Adipocyte (in vitro differentiated cells): ENCODE measurements at regions not wholly inside any gene's neighbourhood (a gene's known extent, or its start where the extent isn't known, plus 50 kb on each side); places are given as distances from the start of the nearest gene placed in this dataset.

Source experiments
- DNase-seq: peaks from one replicate; pipeline ENCODE4 v3.0.0-alpha.2; 2015; ENCODE audit warnings: low read depth
- H3K27me3 ChIP-seq: replicated peaks from 2 replicates; pipeline ENCODE4 v1.7.0; 2013; ENCODE audit warnings: mild to moderate bottlenecking, low read length, moderate library complexity; ENCODE audit not compliant: control insufficient read depth, insufficient read depth
- H3K36me3 ChIP-seq: 2 replicates; pipeline ENCODE4 v1.7.0; 2013; ENCODE audit warnings: low read length, mild to moderate bottlenecking, moderate library complexity; ENCODE audit not compliant: control insufficient read depth, insufficient read depth, severe bottlenecking
- H3K4me1 ChIP-seq: 2 replicates; pipeline ENCODE4 v1.7.0; 2013; ENCODE audit warnings: mild to moderate bottlenecking, low read length, moderate library complexity; ENCODE audit not compliant: control insufficient read depth, insufficient read depth
- H3K4me3 ChIP-seq: 2 replicates; pipeline ENCODE4 v1.7.0; 2013; ENCODE audit warnings: mild to moderate bottlenecking, low read length, moderate library complexity
- H3K9ac ChIP-seq: 2 replicates; pipeline ENCODE4 v1.7.0; 2013; ENCODE audit warnings: mild to moderate bottlenecking, low read length, moderate library complexity
- H3K9me3 ChIP-seq: 2 replicates; pipeline ENCODE4 v1.7.0; 2013; ENCODE audit warnings: mild to moderate bottlenecking, low read length, moderate library complexity; ENCODE audit not compliant: control insufficient read depth

DNA sequence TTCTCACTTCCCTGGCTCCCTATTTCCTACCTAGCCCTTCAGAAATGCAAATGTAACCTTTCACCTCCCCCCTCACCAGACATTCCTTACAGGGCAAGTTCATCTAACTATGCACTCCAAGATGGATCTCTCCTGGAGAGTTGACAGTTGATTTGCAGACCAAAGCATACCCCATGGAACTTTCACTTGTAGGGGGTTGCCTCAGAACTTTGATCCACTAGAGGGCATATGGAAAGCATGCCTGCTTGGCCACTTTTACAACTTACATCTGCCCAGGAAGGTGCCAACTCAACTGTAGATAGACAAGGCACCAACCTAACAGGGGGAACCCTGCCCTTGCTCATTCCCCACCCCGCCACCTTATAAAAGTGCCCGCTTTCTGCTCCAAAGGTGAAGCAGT, 187.8 kb downstream of the NXNL2 start:
- no peaks in the 10 kb centered on the region for H3K36me3 ChIP-seq
- H3K4me1 ChIP-seq: no peaks in the 10 kb centered on the region
- no peaks in the 10 kb centered on the region for H3K27me3 ChIP-seq
- H3K4me3 ChIP-seq: no peak overlapping the region
- no peaks in the 10 kb centered on the region for H3K9me3 ChIP-seq
- H3K9ac ChIP-seq: no peak overlapping the region
- DNase-seq: peak; percentile 22

DNA sequence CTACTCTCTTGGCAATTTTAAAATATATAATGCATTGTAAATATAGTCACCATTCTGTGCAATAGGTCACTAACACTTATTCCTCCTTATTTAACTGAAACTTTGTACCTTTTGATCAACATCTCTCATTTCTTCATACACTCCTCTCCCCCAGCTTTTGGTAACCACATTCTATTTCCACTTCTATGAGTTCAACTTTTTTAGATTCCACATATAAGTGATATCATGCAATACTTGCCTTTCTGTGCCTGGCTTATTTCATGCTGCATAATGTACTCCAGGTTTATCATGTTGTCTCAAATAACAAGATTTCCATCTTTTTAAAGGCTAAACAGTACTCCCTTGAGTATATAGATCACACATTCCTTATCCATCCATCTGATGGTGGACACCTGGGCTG, 188.8 kb downstream of the NXNL2 start:
- Histone ChIP-seq H3K36me3 (no peaks in the 10 kb centered on the region), H3K4me1 (no peaks in the 10 kb centered on the region), H3K9me3 (no peaks in the 10 kb centered on the region), H3K9ac (no peak overlapping the region), H3K4me3 (no peak overlapping the region), H3K27me3 (no peaks in the 10 kb centered on the region)
- DNase-seq: peak; percentile 55

DNA sequence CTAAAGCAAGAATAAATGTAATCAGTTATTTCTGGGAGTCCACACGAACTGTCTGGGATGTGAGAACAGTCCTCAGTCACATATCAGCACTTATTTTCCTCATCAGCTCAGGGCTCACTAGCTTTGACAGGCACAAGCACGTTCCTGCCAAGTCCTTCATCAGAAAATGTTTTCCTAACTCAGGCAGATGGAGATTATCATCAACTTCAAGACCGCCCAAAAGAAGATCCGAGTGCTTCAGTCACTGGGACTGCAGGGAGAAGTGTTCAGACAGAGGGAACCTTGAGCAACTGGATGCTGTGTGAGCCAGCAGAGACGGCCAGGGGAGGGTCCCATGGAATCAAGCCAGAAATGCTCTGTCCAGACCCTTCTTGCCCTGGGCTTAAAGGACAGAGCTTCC, 189.4 kb downstream of the NXNL2 start:
- Histone ChIP-seq H3K4me3 (no peak overlapping the region), H3K9ac (no peak overlapping the region), H3K27me3 (no peaks in the 10 kb centered on the region), H3K9me3 (no peaks in the 10 kb centered on the region), H3K36me3 (no peaks in the 10 kb centered on the region), H3K4me1 (no peaks in the 10 kb centered on the region)
- DNase-seq: peak; percentile 39

DNA sequence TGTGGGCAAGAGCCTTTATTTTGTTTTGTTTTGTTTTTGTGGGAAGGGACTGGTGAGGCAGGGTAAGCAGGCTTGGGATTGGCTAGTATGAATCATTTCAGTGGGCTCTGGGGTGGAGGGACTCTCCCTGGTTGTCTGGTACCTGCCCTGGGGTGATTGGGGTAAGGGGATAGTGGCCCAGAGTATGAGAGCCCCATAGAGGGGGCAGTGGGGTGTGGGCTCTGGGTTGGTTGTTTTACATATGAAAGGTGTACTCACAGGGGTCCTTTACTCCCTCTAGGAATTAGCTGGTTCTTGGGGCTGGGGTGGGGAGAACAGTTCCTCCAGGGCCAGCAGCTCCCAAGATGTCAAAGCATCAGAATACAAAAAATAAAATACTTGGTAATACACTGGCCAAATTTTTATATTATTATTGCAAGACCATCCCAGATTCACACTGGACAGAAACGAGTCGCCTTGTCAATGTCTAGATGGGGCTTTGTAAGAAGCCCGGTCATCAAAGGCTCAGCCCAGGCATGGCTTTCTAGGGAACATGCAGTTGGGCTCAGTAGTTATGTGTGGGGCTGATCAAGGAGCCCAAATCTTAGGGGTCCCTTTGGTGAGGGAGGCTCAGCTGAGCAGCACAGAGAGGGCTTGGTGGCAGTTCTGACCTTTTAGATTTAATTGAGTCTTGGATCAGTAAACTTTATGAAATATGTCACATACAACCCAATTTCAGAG, 190.5 kb downstream of the NXNL2 start:
- Histone ChIP-seq H3K9ac (no peak overlapping the region), H3K4me1 (no peaks in the 10 kb centered on the region), H3K36me3 (no peaks in the 10 kb centered on the region), H3K27me3 (no peaks in the 10 kb centered on the region), H3K9me3 (no peaks in the 10 kb centered on the region), H3K4me3 (no peak overlapping the region)
- no peak for DNase-seq

DNA sequence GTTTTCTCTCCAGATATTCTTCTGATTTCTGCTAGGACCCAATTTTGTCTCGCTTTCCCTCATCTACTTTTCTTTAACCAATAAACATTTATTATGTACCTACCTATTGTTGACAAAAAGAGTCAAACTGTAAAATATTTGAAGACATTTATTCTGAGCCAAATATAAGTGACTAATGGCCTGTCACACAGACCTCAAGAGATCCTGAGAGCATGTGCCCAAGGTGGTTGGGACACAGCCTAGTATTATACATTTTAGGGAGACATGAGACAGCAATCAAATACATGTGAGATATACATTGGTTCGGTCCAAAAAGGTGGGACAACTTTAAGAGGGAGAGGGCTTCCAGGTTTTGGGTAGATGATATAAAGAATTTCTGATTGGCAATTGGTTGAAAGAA, 191.8 kb downstream of the NXNL2 start:
- H3K27me3 ChIP-seq: no peaks in the 10 kb centered on the region
- H3K9me3 ChIP-seq: no peaks in the 10 kb centered on the region
- H3K36me3 ChIP-seq: no peaks in the 10 kb centered on the region
- peaks cover 6% of the 10 kb centered on the region for H3K4me1 ChIP-seq
- H3K4me3 ChIP-seq: no peak overlapping the region
- DNase-seq: no peak
- no peak overlapping the region for H3K9ac ChIP-seq

DNA sequence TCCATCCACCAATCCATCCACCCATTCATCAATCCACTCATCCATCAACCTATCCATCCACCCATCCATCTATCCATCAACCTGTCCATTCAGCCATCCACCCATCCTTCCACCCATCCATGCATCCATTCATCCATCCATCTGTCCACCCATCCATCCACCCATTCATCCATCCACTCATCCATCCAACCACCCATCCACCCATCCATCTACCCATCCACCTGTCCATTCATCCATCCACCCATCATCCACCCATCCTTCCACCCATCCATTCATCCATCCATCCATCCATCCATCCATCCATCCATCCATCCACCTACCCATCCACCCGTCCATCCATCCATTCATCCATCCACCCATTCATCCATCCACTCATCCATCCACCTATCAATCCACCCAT, 195.8 kb downstream of the NXNL2 start:
- Histone ChIP-seq H3K4me1 (peaks cover 35% of the 10 kb centered on the region), H3K4me3 (no peak overlapping the region), H3K9ac (no peak overlapping the region), H3K36me3 (no peaks in the 10 kb centered on the region), H3K9me3 (no peaks in the 10 kb centered on the region), H3K27me3 (no peaks in the 10 kb centered on the region)
- no peak for DNase-seq

DNA sequence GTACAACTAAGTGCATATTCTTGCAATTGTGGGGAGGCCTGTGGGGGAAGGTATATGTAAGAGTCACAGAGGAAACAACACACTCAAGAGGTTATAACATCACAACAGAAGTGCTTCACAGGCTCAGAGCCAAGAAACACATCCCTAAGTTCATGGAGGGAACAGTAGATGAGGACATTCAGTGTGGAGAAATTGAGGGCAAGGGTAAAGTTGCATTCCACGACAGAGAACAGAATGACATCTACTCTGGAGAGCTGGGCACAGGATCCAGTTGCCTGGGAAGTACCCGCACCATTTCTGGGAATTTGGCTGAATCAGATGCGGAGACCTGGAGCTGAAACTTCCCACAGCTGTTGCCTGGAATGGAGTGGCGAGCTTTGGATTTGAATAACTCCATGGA, 197.2 kb downstream of the NXNL2 start:
- no peaks in the 10 kb centered on the region for H3K27me3 ChIP-seq
- peak overlapping the region; percentile 8 for H3K9ac ChIP-seq
- no peaks in the 10 kb centered on the region for H3K9me3 ChIP-seq
- peaks cover 35% of the 10 kb centered on the region for H3K4me1 ChIP-seq
- no peak overlapping the region for H3K4me3 ChIP-seq
- no peaks in the 10 kb centered on the region for H3K36me3 ChIP-seq
- peak; percentile 92 for DNase-seq

DNA sequence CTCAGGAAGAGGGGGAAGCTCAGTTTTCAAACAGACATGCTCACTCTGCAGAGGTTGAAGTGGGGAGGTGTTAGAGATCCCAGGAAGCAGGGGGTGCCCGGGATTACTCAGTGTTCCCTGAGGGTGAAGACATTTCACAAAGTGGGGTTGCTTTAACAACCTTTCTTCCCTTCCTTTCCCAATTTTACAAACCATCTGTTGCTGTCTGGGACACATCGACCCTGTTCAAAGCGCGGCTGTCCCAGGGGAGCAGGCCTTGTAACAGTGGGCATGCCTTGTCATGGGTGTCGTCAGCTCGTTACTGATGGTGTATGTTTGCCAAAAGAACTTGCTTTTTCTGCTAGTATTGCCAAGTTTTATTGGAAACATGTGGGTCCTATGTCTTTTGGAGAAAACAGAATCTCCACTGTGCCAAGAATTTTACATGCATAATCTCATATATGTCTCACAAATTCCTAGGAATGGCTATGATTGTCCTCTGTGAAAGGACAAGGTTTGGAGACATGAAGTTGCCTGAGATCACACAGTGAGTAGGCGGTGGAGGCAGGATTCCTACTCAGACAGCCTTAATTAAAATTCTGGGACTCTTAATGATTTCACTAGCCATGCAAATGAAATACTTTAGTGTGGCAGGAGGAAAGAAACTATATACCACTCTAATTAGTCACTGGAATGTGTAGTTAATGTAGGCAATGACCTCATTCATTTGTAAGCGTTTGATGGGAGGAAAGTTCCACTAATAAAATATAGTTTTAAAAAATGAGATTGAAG, 198.9 kb downstream of the NXNL2 start:
- H3K9ac ChIP-seq: peak overlapping the region; percentile 48
- no peaks in the 10 kb centered on the region for H3K36me3 ChIP-seq
- peaks cover 36% of the 10 kb centered on the region for H3K4me1 ChIP-seq
- peak; percentile 90 for DNase-seq
- H3K27me3 ChIP-seq: no peaks in the 10 kb centered on the region
- H3K9me3 ChIP-seq: no peaks in the 10 kb centered on the region
- H3K4me3 ChIP-seq: peak overlapping the region; percentile 48

DNA sequence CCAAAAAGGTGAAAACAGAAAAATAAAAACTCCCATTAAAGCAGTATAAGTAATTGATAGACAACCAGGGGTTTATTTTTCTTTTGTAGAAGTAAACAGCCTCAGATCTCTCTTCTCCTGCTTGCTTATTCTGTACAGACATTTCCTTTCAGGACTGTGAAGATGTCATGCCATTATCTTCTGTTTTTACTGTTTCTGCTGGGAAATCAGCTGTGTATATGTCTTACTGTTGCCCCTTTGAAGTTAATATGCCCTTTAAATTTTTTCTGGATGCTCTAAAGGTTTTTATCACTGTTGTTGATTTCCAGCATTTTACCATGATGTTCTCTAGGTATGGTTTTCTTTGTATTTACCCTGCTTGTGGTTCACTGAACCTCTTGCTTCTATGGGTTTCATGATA, 199.5 kb downstream of the NXNL2 start:
- no peak for DNase-seq
- Histone ChIP-seq H3K9ac (peak overlapping the region; percentile 48), H3K27me3 (no peaks in the 10 kb centered on the region), H3K36me3 (no peaks in the 10 kb centered on the region), H3K9me3 (no peaks in the 10 kb centered on the region), H3K4me3 (no peak overlapping the region), H3K4me1 (peaks cover 43% of the 10 kb centered on the region)

DNA sequence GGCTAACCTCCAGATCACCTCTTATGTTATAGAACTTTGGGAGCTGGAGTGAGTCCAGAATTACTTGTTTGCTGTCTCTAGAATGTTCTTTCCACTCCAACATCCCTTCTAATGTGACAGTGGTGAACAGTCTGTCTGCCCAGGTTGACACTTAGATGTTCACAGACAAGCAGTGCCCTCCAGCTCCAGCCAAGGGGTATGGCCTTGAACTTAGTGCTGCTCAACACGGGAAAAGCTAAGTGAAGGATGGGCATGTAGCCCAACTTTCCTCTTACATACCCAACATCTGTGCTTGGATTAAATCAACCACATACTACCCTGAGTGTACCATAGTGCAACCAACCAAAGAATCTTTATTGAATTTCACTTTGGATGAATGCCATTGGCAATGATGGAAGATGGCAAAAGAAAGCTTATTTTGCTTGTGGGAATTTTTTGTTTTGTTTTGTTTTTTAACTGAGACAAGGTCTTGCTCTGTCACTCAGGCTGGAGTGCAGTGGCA, 201.2 kb downstream of the NXNL2 start:
- no peaks in the 10 kb centered on the region for H3K36me3 ChIP-seq
- H3K9me3 ChIP-seq: no peaks in the 10 kb centered on the region
- no peak for DNase-seq
- peaks cover 47% of the 10 kb centered on the region for H3K4me1 ChIP-seq
- H3K27me3 ChIP-seq: no peaks in the 10 kb centered on the region
- H3K9ac ChIP-seq: no peak overlapping the region
- no peak overlapping the region for H3K4me3 ChIP-seq

DNA sequence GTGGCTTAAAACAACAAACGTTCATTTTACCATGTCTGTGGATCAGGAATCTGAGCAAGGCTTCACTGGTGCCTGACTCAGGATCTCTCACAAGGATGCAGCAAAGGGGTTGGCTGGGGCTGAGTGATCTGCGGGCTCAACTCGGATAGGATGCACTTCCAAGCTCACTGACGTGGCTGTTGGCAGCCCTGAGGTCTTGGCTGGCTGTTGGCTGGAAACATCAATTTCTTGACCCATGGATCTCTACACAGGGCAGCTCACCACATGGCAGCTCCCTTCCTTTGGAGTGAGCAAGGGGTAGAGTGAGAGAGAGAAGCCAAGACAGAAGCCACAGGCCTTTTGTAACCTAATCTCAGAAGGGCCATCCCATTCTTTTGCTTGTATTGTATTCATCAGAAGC, 202.1 kb downstream of the NXNL2 start:
- H3K27me3 ChIP-seq: no peaks in the 10 kb centered on the region
- no peaks in the 10 kb centered on the region for H3K9me3 ChIP-seq
- no peak overlapping the region for H3K9ac ChIP-seq
- no peaks in the 10 kb centered on the region for H3K36me3 ChIP-seq
- H3K4me1 ChIP-seq: peaks cover 42% of the 10 kb centered on the region
- no peak overlapping the region for H3K4me3 ChIP-seq
- DNase-seq: no peak
